ENCODE measurements at regions not wholly inside any gene's neighbourhood (a gene's known extent, or its start where the extent isn't known, plus 50 kb on each side); places are given as distances from the start of the nearest gene placed in this dataset.

GRCh38 chr5:160479220-160479619, 57.6 kb downstream of the PTTG1 start:
- H3K27ac Mint-ChIP-seq: no peak overlapping the region
- peaks cover 3% of the 10 kb centered on the region for H3K27me3 Mint-ChIP-seq
- DNase-seq (ENCODE audit: extremely low spot score, unreplicated experiment): no peak
- H3K36me3 Mint-ChIP-seq: no peaks in the 10 kb centered on the region
- H3K4me1 Mint-ChIP-seq (ENCODE audit: unreplicated experiment): peaks cover 8% of the 10 kb centered on the region
- H3K9me3 Mint-ChIP-seq: peaks cover 8% of the 10 kb centered on the region
- no peak for TF ChIP-seq CTCF (conservative IDR thresholded peaks at IDR 0.05)
- no peak overlapping the region for H3K4me3 Mint-ChIP-seq

- Mint-ChIP-seq H3K27me3 (peaks cover 6% of the 10 kb centered on the region), H3K36me3 (no peaks in the 10 kb centered on the region), H3K9me3 (peaks cover 8% of the 10 kb centered on the region), H3K4me1 (ENCODE audit: unreplicated experiment) (peaks cover 8% of the 10 kb centered on the region), H3K27ac (no peak overlapping the region), H3K4me3 (no peak overlapping the region)
- DNase-seq (ENCODE audit: extremely low spot score, unreplicated experiment): no peak
- TF ChIP-seq CTCF (conservative IDR thresholded peaks at IDR 0.05): no peak
Measured at GRCh38 chr5:160479926-160480325, 58.3 kb downstream of the PTTG1 start.

GRCh38 chr5:160480652-160481051, 59.0 kb downstream of the PTTG1 start:
- Mint-ChIP-seq H3K9me3 (peaks cover 8% of the 10 kb centered on the region), H3K27ac (no peak overlapping the region), H3K4me3 (no peak overlapping the region), H3K36me3 (no peaks in the 10 kb centered on the region), H3K27me3 (peaks cover 6% of the 10 kb centered on the region), H3K4me1 (ENCODE audit: unreplicated experiment) (peaks cover 6% of the 10 kb centered on the region)
- DNase-seq (ENCODE audit: extremely low spot score, unreplicated experiment): no peak
- TF ChIP-seq CTCF (conservative IDR thresholded peaks at IDR 0.05): no peak

- H3K27ac Mint-ChIP-seq: no peak overlapping the region
Measured at GRCh38 chr5:160484678-160485077, 63.0 kb downstream of the PTTG1 start.

GRCh38 chr5:160485364-160485969, 63.8 kb downstream of the PTTG1 start:
- no peak for TF ChIP-seq CTCF (conservative IDR thresholded peaks at IDR 0.05)
- no peaks in the 10 kb centered on the region for H3K36me3 Mint-ChIP-seq
- H3K27me3 Mint-ChIP-seq: peaks cover 6% of the 10 kb centered on the region
- no peak for DNase-seq (ENCODE audit: extremely low spot score, unreplicated experiment)
- H3K9me3 Mint-ChIP-seq: no peaks in the 10 kb centered on the region
- no peak overlapping the region for H3K27ac Mint-ChIP-seq
- H3K4me1 Mint-ChIP-seq (ENCODE audit: unreplicated experiment): no peaks in the 10 kb centered on the region
- no peak overlapping the region for H3K4me3 Mint-ChIP-seq

More at GRCh38 chr5:160484678-160485077, 63.0 kb downstream of the PTTG1 start:
- TF ChIP-seq CTCF (conservative IDR thresholded peaks at IDR 0.05): no peak
- no peaks in the 10 kb centered on the region for H3K9me3 Mint-ChIP-seq
- peaks cover 6% of the 10 kb centered on the region for H3K27me3 Mint-ChIP-seq
- H3K36me3 Mint-ChIP-seq: no peaks in the 10 kb centered on the region
- H3K4me3 Mint-ChIP-seq: no peak overlapping the region
- H3K4me1 Mint-ChIP-seq (ENCODE audit: unreplicated experiment): no peaks in the 10 kb centered on the region
- no peak for DNase-seq (ENCODE audit: extremely low spot score, unreplicated experiment)

GRCh38 chr5:160486573-160486972, 64.9 kb downstream of the PTTG1 start:
- Mint-ChIP-seq H3K4me3 (no peak overlapping the region), H3K27ac (no peak overlapping the region), H3K27me3 (peaks cover 6% of the 10 kb centered on the region), H3K4me1 (ENCODE audit: unreplicated experiment) (no peaks in the 10 kb centered on the region), H3K9me3 (no peaks in the 10 kb centered on the region), H3K36me3 (no peaks in the 10 kb centered on the region)
- TF ChIP-seq CTCF (conservative IDR thresholded peaks at IDR 0.05): no peak
- no peak for DNase-seq (ENCODE audit: extremely low spot score, unreplicated experiment)
